H9 (cell line): ENCODE measurements at regions not wholly inside any gene's neighbourhood (a gene's known extent, or its start where the extent isn't known, plus 50 kb on each side); places are given as distances from the start of the nearest gene placed in this dataset.

Experiments used
- DNase-seq: peaks from one replicate; pipeline ENCODE4 v3.0.0-alpha.2; 2017
- H2AFZ ChIP-seq: one replicate; pipeline ENCODE4 v1.6.1; 2013; ENCODE audit warnings: mild to moderate bottlenecking, low read length, control low read depth, moderate library complexity
- H2AK5ac ChIP-seq: 2 replicates; pipeline ENCODE4 v1.6.1; 2013; ENCODE audit warnings: low read length, control low read depth, mixed read lengths; ENCODE audit not compliant: insufficient read length
- H2BK120ac ChIP-seq: one replicate; pipeline ENCODE4 v1.6.1; 2013; ENCODE audit warnings: low read depth, mild to moderate bottlenecking, low read length, control low read depth, inconsistent platforms; ENCODE audit not compliant: poor library complexity, severe bottlenecking
- H2BK12ac ChIP-seq: 2 replicates; pipeline ENCODE4 v1.6.1; 2013; ENCODE audit warnings: low read length, control low read depth, mixed read lengths, low read depth; ENCODE audit not compliant: insufficient read length
- H2BK15ac ChIP-seq: 2 replicates; pipeline ENCODE4 v1.6.1; 2013; ENCODE audit warnings: low read depth, low read length, control low read depth
- H2BK20ac ChIP-seq: one replicate; pipeline ENCODE4 v1.6.1; 2013; ENCODE audit warnings: low read depth, mild to moderate bottlenecking, low read length, control low read depth, inconsistent platforms; ENCODE audit not compliant: poor library complexity, severe bottlenecking
- H2BK5ac ChIP-seq: 2 replicates; pipeline ENCODE4 v1.6.1; 2013; ENCODE audit warnings: low read length, control low read depth, mixed read lengths; ENCODE audit not compliant: insufficient read length
- H3K14ac ChIP-seq: 2 replicates; pipeline ENCODE4 v1.6.1; 2013; ENCODE audit warnings: low read length, control low read depth; ENCODE audit not compliant: insufficient read depth
- H3K18ac ChIP-seq: 2 replicates; pipeline ENCODE4 v1.6.1; 2013; ENCODE audit warnings: low read depth, mild to moderate bottlenecking, mixed read lengths, low read length, control low read depth; ENCODE audit not compliant: insufficient read length
- H3K23ac ChIP-seq: 2 replicates; pipeline ENCODE4 v1.6.1; 2013; ENCODE audit warnings: low read length, control low read depth, mixed read lengths, low read depth; ENCODE audit not compliant: insufficient read length
- H3K23me2 ChIP-seq: 2 replicates; pipeline ENCODE4 v1.6.1; 2013; ENCODE audit warnings: low read depth, mild to moderate bottlenecking, mixed read lengths, low read length, control low read depth; ENCODE audit not compliant: insufficient read length, poor library complexity, severe bottlenecking
- H3K27ac ChIP-seq: 2 replicates; pipeline ENCODE4 v1.5.1; 2013; ENCODE audit warnings: low read length, control low read depth, mixed read lengths, low read depth; ENCODE audit not compliant: insufficient read length
- H3K27me3 ChIP-seq: 2 replicates; pipeline ENCODE4 v1.6.1; 2013; ENCODE audit warnings: low read length, control low read depth, inconsistent platforms; ENCODE audit not compliant: insufficient read depth
- H3K4ac ChIP-seq: 2 replicates; pipeline ENCODE4 v1.6.1; 2013; ENCODE audit warnings: low read depth, mild to moderate bottlenecking, control low read depth, inconsistent platforms, low read length, moderate library complexity
- H3K4me1 ChIP-seq: 2 replicates; pipeline ENCODE4 v1.6.1; 2013; ENCODE audit warnings: low read length, control low read depth, inconsistent platforms; ENCODE audit not compliant: insufficient read depth
- H3K4me2 ChIP-seq: 2 replicates; pipeline ENCODE4 v1.6.1; 2013; ENCODE audit warnings: low read length, control low read depth, mixed read lengths; ENCODE audit not compliant: insufficient read length, insufficient read depth
- H3K56ac ChIP-seq: 2 replicates; pipeline ENCODE4 v1.6.1; 2013; ENCODE audit warnings: low read depth, mild to moderate bottlenecking, mixed read lengths, low read length, control low read depth; ENCODE audit not compliant: insufficient read length
- H3K79me1 ChIP-seq: 2 replicates; pipeline ENCODE4 v1.6.1; 2013; ENCODE audit warnings: low read depth, mild to moderate bottlenecking, moderate library complexity, low read length, control low read depth, inconsistent platforms; ENCODE audit not compliant: insufficient read depth, poor library complexity, severe bottlenecking
- H3K79me2 ChIP-seq: 2 replicates; pipeline ENCODE4 v1.6.1; 2013; ENCODE audit warnings: low read length, control low read depth, inconsistent platforms; ENCODE audit not compliant: insufficient read depth
- H3K9ac ChIP-seq: 2 replicates; pipeline ENCODE4 v1.6.1; 2013; ENCODE audit warnings: low read length, control low read depth, mixed read lengths; ENCODE audit not compliant: insufficient read length; ENCODE audit errors: extremely low read depth
- H3K9me3 ChIP-seq: one replicate; pipeline ENCODE4 v1.6.1; 2013; ENCODE audit warnings: low read depth, low read length, inconsistent platforms; ENCODE audit not compliant: control insufficient read depth
- H3T11ph ChIP-seq: one replicate; pipeline ENCODE4 v1.6.1; 2013; ENCODE audit warnings: mild to moderate bottlenecking, low read length, control low read depth, inconsistent platforms
- H4K20me1 ChIP-seq: one replicate; pipeline ENCODE4 v1.6.1; 2013; ENCODE audit not compliant: control insufficient read depth, insufficient read length, insufficient read depth
- H4K5ac ChIP-seq: 2 replicates; pipeline ENCODE4 v1.6.1; 2013; ENCODE audit warnings: low read depth, mild to moderate bottlenecking, mixed read lengths, low read length, control low read depth; ENCODE audit not compliant: insufficient read length
- H4K8ac ChIP-seq: replicated peaks from 2 replicates; pipeline ENCODE4 v1.6.1; 2013; ENCODE audit warnings: low read length, control low read depth, mixed read lengths, low read depth; ENCODE audit not compliant: insufficient read length
- H4K91ac ChIP-seq: 2 replicates; pipeline ENCODE4 v1.6.1; 2013; ENCODE audit warnings: low read depth, mild to moderate bottlenecking, moderate library complexity, mixed read lengths, low read length, control low read depth; ENCODE audit not compliant: insufficient read length
- H3K27ac Mint-ChIP-seq, 3 experiments: 2 replicates in 2 of 3; 3 replicates in 1 of 3; pipeline ENCODE4 v1.8.0; 2020 to 2021; ENCODE audit warnings: mixed read lengths in 3 of 3, mild to moderate bottlenecking in 1 of 3, moderate library complexity in 1 of 3
- H3K27me3 Mint-ChIP-seq: 2 replicates; pipeline ENCODE4 v1.8.0; 2021; ENCODE audit warnings: low read depth, mild to moderate bottlenecking, moderate library complexity, mixed read lengths
- H3K36me3 Mint-ChIP-seq, 3 experiments: 2 replicates in 2 of 3; 3 replicates in 1 of 3; pipeline ENCODE4 v1.8.0; 2020 to 2021; ENCODE audit warnings: low read depth in 3 of 3, mixed read lengths in 3 of 3; ENCODE audit not compliant: insufficient read depth in 1 of 3
- H3K4me1 Mint-ChIP-seq, 2 experiments: 2 replicates each; pipeline ENCODE4 v1.8.0; 2020; ENCODE audit warnings: mixed read lengths in 2 of 2
- H3K4me3 Mint-ChIP-seq, 2 experiments: 2 replicates in 1 of 2; 3 replicates in 1 of 2; pipeline ENCODE4 v1.8.0; 2020 to 2021; ENCODE audit warnings: mild to moderate bottlenecking in 2 of 2, mixed read lengths in 2 of 2, moderate library complexity in 1 of 2
- H3K9me3 Mint-ChIP-seq, 2 experiments: 2 replicates in 1 of 2; 3 replicates in 1 of 2; pipeline ENCODE4 v1.8.0; 2020; ENCODE audit warnings: mild to moderate bottlenecking in 2 of 2, mixed read lengths in 2 of 2, moderate library complexity in 1 of 2
- WGBS: extraction: QIAGEN DNeasy Blood & Tissue Kit; methylation state at CpG from one replicate; pipeline ENCODE4 v1.1.7; 2013; ENCODE audit warnings: missing lambda C conversion rate, low lambda C conversion rate, mixed read lengths; ENCODE audit not compliant: insufficient read length; ENCODE audit errors: extremely low coverage; 5-methylcytosine and 5-hydroxymethylcytosine counted together
- TF ChIP-seq, protein P1 (sequence below): fragments of 200-600 bp; sonication (generic); conservative IDR thresholded peaks from 3 replicates; pipeline ENCODE4 v1.8.0; 2021; ENCODE audit warnings: antibody characterized with exemption, mild to moderate bottlenecking

DNA sequence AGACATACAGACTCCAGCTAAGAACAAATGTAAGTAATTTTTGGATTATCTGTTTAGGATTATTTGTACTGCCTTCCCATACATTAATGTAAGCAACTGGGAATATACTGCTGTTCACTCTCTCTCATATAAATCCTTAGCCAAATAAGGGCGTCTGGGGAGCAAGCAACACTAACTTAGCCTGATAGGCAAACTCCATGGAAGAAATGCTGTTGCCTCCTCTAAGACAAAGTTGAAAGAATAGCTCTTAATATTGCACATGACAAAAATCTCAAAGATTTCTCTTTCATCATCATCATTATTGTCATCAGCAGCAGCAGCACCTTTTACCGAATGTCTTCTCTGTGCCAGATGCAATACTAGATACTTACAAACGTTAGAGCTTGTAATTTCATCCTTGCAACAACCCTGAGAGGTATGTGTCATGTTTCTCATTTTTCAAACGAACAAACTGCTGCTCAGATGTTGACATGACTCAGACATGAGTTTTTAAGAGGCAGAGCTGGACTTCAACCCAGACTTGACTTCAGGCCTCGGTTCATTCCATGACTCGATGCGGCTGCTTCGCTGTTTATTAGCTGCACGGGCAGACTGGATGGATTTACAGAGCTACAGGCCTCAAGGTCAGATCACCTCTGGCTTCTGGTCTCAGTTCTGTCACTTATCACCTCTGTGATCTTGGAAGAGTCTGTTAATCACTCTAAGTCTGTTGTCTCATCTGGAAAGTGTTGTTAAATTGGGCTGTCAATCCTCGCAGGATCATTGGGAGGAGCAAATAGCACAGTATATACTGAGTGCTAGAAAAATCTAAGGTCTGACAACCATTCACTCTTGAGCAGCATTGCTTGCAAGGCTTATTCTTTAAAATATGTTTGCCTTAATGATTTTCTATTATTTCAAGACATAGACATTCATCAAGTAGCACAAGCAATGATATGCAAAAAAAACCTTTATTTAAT is 126.3 kb upstream of the CELF2 start:
- H4K20me1 ChIP-seq: no peaks in the 10 kb centered on the region
- no peaks in the 10 kb centered on the region for H3K4me1 ChIP-seq
- no peak overlapping the region for H3K4ac ChIP-seq
- H3K27me3 Mint-ChIP-seq: no peaks in the 10 kb centered on the region
- no peak overlapping the region for H4K5ac ChIP-seq
- H2BK15ac ChIP-seq: no peak overlapping the region
- no peak overlapping the region for H3K4me2 ChIP-seq
- H3T11ph ChIP-seq: no peak overlapping the region
- no peak for DNase-seq
- H2AK5ac ChIP-seq: no peak overlapping the region
- H4K91ac ChIP-seq: no peak overlapping the region
- no peak overlapping the region for H3K56ac ChIP-seq
- no peaks in the 10 kb centered on the region for H3K4me1 Mint-ChIP-seq
- H2AFZ ChIP-seq: no peak overlapping the region
- no peaks in the 10 kb centered on the region for H3K79me1 ChIP-seq
- TF ChIP-seq, protein P1, sequence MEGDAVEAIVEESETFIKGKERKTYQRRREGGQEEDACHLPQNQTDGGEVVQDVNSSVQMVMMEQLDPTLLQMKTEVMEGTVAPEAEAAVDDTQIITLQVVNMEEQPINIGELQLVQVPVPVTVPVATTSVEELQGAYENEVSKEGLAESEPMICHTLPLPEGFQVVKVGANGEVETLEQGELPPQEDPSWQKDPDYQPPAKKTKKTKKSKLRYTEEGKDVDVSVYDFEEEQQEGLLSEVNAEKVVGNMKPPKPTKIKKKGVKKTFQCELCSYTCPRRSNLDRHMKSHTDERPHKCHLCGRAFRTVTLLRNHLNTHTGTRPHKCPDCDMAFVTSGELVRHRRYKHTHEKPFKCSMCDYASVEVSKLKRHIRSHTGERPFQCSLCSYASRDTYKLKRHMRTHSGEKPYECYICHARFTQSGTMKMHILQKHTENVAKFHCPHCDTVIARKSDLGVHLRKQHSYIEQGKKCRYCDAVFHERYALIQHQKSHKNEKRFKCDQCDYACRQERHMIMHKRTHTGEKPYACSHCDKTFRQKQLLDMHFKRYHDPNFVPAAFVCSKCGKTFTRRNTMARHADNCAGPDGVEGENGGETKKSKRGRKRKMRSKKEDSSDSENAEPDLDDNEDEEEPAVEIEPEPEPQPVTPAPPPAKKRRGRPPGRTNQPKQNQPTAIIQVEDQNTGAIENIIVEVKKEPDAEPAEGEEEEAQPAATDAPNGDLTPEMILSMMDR: no peak
- no peak overlapping the region for H3K14ac ChIP-seq
- H3K36me3 Mint-ChIP-seq: peaks cover 0 to 3% (median 0%) of the 10 kb centered on the region in 3 experiments; a peak in 2 of 7 replicates
- H2BK20ac ChIP-seq: no peak overlapping the region
- H3K27ac Mint-ChIP-seq: no peak overlapping the region
- H3K9me3 Mint-ChIP-seq: no peaks in the 10 kb centered on the region; a peak in 3 of 5 replicates
- no peak overlapping the region for H3K18ac ChIP-seq
- no peaks in the 10 kb centered on the region for H3K27me3 ChIP-seq
- no peak overlapping the region for H3K27ac ChIP-seq
- no peak overlapping the region for H2BK5ac ChIP-seq
- no peak overlapping the region for H2BK120ac ChIP-seq
- H3K9me3 ChIP-seq: no peaks in the 10 kb centered on the region
- H3K4me3 Mint-ChIP-seq: no peak overlapping the region
- H2BK12ac ChIP-seq: no peak overlapping the region
- H3K23me2 ChIP-seq: no peaks in the 10 kb centered on the region
- WGBS: no CpG with 5 or more reads among the region's 10 CpGs
- no peak overlapping the region for H3K9ac ChIP-seq
- H3K23ac ChIP-seq: no peak overlapping the region
- H3K79me2 ChIP-seq: no peaks in the 10 kb centered on the region
- no peak overlapping the region for H4K8ac ChIP-seq
